HEK293 (cell line): ENCODE measurements at regions not wholly inside any gene's neighbourhood (a gene's known extent, or its start where the extent isn't known, plus 50 kb on each side); places are given as distances from the start of the nearest gene placed in this dataset.

Experiments used
- CTCF ChIP-seq: fragments of 450-650 bp; formaldehyde crosslinking; IDR thresholded peaks from 2 replicates; pipeline ENCODE4 v1.5.1; 2016; ENCODE audit warnings: missing biosample characterization, missing genetic modification characterization
- KLF16 ChIP-seq: fragments of 450-650 bp; formaldehyde crosslinking; IDR thresholded peaks from 2 replicates; pipeline ENCODE4 v1.5.1; 2017; ENCODE audit warnings: missing biosample characterization, missing genetic modification characterization
- MYNN ChIP-seq: fragments of 450-650 bp; formaldehyde crosslinking; IDR thresholded peaks from 2 replicates; pipeline ENCODE4 v1.5.1; 2016; ENCODE audit warnings: missing biosample characterization, missing genetic modification characterization, borderline replicate concordance
- PBX3 ChIP-seq: sonication (generic); formaldehyde crosslinking; IDR thresholded peaks from 2 replicates; pipeline ENCODE4 v1.8.1; 2022; ENCODE audit warnings: mild to moderate bottlenecking, moderate library complexity, missing genetic modification reagents
- REST ChIP-seq: fragments of 450-650 bp; formaldehyde crosslinking; IDR thresholded peaks from 2 replicates; pipeline ENCODE4 v1.5.1; 2016; ENCODE audit warnings: missing biosample characterization, missing genetic modification characterization
- ZBTB17 ChIP-seq: fragments of 450-650 bp; formaldehyde crosslinking; IDR thresholded peaks from 2 replicates; pipeline ENCODE4 v1.5.1; 2016; ENCODE audit warnings: missing biosample characterization, missing genetic modification characterization
- ZNF221 ChIP-seq: fragments of 450-650 bp; formaldehyde crosslinking; IDR thresholded peaks from 2 replicates; pipeline ENCODE4 v1.5.1; 2017; ENCODE audit warnings: missing biosample characterization, missing genetic modification characterization, borderline replicate concordance
- ZNF23 ChIP-seq: fragments of 450-650 bp; formaldehyde crosslinking; IDR thresholded peaks from 2 replicates; pipeline ENCODE4 v1.5.1; 2016; ENCODE audit warnings: missing biosample characterization, missing genetic modification characterization, borderline replicate concordance
- ZNF394 ChIP-seq: fragments of 450-650 bp; formaldehyde crosslinking; IDR thresholded peaks from 2 replicates; pipeline ENCODE4 v1.5.1; 2016; ENCODE audit warnings: missing biosample characterization, missing genetic modification characterization, mild to moderate bottlenecking, moderate library complexity, borderline replicate concordance
- ZNF473 ChIP-seq: fragments of 450-650 bp; formaldehyde crosslinking; IDR thresholded peaks from 2 replicates; pipeline ENCODE4 v1.5.1; 2017; ENCODE audit warnings: missing biosample characterization, missing genetic modification characterization
- ZNF610 ChIP-seq: fragments of 450-650 bp; formaldehyde crosslinking; IDR thresholded peaks from 2 replicates; pipeline ENCODE4 v1.5.1; 2016; ENCODE audit warnings: missing biosample characterization, missing genetic modification characterization, borderline replicate concordance
- ZNF626 ChIP-seq: fragments of 450-650 bp; sonication (Bioruptor Pico); formaldehyde crosslinking; IDR thresholded peaks from 2 replicates; pipeline ENCODE4 v1.5.1; 2018; ENCODE audit warnings: missing biosample characterization, missing genetic modification characterization, inconsistent platforms
- ZNF639 ChIP-seq: fragments of 450-650 bp; formaldehyde crosslinking; IDR thresholded peaks from 2 replicates; pipeline ENCODE4 v1.5.1; 2016; ENCODE audit warnings: missing biosample characterization, missing genetic modification characterization

GRCh38 chr19:33946535-33947264 is 150.0 kb downstream of the KCTD15 start:
- no peak for TF ChIP-seq CTCF (tag by site-specific recombination)
- no peak for TF ChIP-seq ZBTB17 (tag by site-specific recombination)
- no peak for TF ChIP-seq MYNN
- no peak for TF ChIP-seq ZNF610 (tag by site-specific recombination)
- no peak for TF ChIP-seq REST (tag by site-specific recombination)
- TF ChIP-seq PBX3 (CRISPR knock-in tag): no peak
- TF ChIP-seq ZNF473 (tag by site-specific recombination): no peak
- TF ChIP-seq ZNF221: no peak
- no peak for TF ChIP-seq ZNF23 (tag by site-specific recombination)
- no peak for TF ChIP-seq ZNF639 (tag by site-specific recombination)
- no peak for TF ChIP-seq KLF16 (tag by site-specific recombination)
- TF ChIP-seq ZNF626 (tag by site-specific recombination): no peak
- TF ChIP-seq ZNF394 (tag by site-specific recombination): no peak
